Fibroblast of mammary gland (primary cell): ENCODE measurements at regions not wholly inside any gene's neighbourhood (a gene's known extent, or its start where the extent isn't known, plus 50 kb on each side); places are given as distances from the start of the nearest gene placed in this dataset.
A peak's percentile ranks its signal among the peaks of the same experiment; 100 is the strongest.
"Not testable (repeated sequence)": the region's sequence is repeated elsewhere in the genome, so short reads cannot be mapped to it uniquely, and the experiment has no call there.

ENCODE experiments used
- DNase-seq: peaks from one replicate; pipeline ENCODE4 v3.0.0-alpha.2; 2010; ENCODE audit warnings: low read depth
- H3K4me3 ChIP-seq: 2 replicates; pipeline ENCODE4 v1.5.1; 2011; ENCODE audit warnings: low read depth, mild to moderate bottlenecking, low read length, moderate library complexity; ENCODE audit not compliant: control insufficient read depth
- TF ChIP-seq, protein P1 (sequence below): conservative IDR thresholded peaks from 2 replicates; pipeline ENCODE4 v1.5.1; 2011; ENCODE audit warnings: low read depth, low read length, inconsistent platforms; ENCODE audit not compliant: control insufficient read depth, insufficient read depth

DNA sequence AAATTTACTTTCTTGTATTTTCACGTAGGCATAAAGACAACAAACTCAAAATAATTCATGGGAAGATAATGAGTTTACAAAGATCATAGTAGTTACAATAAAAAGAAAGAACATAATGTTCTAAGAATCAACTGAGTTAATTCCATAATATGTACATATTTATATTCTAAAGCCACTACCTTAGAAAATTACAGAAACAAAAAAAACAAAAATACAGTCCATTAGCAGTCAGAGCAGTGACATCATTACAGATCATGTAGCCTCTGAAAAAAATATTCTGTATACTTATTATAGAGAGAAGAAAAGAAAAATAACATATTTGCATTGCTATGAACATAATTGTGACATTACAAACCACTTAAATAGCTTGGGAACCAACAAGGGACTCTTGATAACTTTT lies 360.1 kb upstream of the RGS18 start:
- no peak for DNase-seq
- no peak overlapping the region for H3K4me3 ChIP-seq
- TF ChIP-seq, protein P1, sequence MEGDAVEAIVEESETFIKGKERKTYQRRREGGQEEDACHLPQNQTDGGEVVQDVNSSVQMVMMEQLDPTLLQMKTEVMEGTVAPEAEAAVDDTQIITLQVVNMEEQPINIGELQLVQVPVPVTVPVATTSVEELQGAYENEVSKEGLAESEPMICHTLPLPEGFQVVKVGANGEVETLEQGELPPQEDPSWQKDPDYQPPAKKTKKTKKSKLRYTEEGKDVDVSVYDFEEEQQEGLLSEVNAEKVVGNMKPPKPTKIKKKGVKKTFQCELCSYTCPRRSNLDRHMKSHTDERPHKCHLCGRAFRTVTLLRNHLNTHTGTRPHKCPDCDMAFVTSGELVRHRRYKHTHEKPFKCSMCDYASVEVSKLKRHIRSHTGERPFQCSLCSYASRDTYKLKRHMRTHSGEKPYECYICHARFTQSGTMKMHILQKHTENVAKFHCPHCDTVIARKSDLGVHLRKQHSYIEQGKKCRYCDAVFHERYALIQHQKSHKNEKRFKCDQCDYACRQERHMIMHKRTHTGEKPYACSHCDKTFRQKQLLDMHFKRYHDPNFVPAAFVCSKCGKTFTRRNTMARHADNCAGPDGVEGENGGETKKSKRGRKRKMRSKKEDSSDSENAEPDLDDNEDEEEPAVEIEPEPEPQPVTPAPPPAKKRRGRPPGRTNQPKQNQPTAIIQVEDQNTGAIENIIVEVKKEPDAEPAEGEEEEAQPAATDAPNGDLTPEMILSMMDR, result no peak

DNA sequence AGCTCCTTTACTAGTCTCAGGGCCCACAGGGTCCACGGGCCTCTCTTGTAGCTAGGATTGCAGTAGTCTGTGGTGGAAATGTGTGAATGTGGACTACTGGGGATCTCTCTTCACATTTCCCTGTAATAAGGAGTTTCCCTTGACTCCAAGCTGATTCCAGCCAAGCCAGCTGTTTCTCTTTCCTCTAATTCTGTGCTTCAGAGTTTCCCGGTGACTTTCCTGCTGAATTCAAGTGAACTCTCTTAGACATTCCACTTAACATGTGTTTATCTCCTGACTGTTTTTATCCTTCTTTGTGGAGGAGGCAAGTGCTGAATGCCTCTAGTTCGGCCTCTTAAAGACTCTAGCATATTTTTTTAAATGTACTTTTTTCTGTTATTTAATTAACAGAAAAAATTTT lies 354.0 kb upstream of the RGS18 start:
- TF ChIP-seq, protein P1, result no peak
- DNase-seq, result no peak

DNA sequence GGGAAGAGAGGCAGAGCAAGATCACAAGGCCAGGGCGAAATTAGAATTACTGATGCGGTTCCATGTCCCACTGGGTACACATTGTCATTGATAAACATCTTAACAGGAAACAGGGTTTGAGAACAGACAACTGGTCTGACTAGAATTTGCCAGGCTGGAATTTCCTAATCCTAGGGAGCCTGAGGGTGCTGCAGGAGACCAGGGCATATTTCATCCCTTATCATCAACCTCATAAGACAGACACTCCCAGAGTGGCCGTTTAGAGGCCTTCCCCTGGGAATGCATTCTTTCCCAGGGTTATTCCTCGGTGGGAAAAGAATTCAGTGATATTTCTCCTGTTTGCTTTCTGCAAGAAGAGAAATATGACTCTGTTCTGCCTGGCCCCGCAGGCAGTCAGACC lies 344.7 kb upstream of the RGS18 start:
- not testable (repeated sequence) for H3K4me3 ChIP-seq

More for the DNA sequence above, 354.0 kb upstream of the RGS18 start:
- H3K4me3 ChIP-seq, result no peak overlapping the region

DNA sequence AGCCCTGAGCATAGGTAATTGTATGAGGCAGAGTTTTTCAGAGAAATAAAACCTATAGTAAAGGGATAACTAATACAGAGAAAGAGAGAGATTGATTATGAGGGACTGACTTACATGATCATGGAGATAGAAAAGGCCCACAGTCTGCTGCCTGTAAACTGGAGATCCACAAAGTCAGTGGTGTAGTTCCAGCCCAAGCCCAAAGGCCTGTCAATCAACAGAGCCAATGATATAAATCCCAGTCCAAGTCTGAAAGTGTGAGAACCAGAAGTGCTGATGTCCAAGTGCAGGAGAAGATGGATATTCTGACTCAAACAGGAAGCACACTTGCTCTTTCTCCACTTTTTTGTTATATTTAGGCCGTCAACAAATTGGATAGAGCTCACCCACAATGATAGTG lies 340.1 kb upstream of the RGS18 start:
- no peak for DNase-seq
- TF ChIP-seq, protein P1, result no peak
- H3K4me3 ChIP-seq, result no peak overlapping the region

More for the DNA sequence above, 344.7 kb upstream of the RGS18 start:
- not testable (repeated sequence) for DNase-seq

DNA sequence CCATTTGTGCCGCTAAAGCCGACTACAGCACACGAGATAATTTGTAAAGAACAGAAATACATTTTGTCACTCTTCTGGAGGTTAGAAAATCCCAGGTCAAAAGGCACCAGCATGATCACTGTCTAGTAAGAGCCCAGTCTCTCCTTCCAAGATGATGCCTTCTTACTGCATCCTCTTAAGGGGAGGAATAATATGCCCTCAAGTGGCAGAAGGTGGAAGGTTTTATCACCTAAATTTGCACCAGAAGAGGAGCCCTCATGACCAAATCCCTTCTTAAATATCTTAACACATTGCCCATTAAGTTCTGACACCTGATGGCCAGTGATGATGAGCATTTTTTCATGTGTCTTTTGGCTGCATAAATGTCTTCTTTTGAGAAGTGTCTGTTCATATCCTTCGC lies 326.7 kb upstream of the RGS18 start:
- H3K4me3 ChIP-seq, result no peak overlapping the region
- TF ChIP-seq, protein P1, result no peak
- no peak for DNase-seq

DNA sequence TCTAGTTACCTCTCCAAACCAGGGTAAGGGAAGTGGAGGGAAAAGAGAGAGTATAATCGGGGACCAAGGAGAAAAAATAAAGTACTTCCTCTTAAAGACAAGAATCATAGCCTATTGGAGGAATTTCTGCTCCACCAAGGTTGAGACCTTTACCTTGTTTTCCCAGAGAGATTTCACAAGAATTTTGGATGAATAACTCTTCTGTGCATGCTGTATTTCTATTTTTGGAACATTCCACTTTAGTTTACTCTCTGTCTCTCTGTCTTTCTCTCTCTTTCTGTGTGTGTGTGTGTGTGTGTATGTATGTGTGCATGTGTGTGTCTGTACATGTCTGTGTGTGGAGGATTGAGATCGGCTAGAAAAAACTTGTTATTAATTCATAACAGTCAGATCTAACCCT lies 318.4 kb upstream of the RGS18 start:
- DNase-seq, result peak; percentile 2
- H3K4me3 ChIP-seq, result no peak overlapping the region
- TF ChIP-seq, protein P1, result no peak

DNA sequence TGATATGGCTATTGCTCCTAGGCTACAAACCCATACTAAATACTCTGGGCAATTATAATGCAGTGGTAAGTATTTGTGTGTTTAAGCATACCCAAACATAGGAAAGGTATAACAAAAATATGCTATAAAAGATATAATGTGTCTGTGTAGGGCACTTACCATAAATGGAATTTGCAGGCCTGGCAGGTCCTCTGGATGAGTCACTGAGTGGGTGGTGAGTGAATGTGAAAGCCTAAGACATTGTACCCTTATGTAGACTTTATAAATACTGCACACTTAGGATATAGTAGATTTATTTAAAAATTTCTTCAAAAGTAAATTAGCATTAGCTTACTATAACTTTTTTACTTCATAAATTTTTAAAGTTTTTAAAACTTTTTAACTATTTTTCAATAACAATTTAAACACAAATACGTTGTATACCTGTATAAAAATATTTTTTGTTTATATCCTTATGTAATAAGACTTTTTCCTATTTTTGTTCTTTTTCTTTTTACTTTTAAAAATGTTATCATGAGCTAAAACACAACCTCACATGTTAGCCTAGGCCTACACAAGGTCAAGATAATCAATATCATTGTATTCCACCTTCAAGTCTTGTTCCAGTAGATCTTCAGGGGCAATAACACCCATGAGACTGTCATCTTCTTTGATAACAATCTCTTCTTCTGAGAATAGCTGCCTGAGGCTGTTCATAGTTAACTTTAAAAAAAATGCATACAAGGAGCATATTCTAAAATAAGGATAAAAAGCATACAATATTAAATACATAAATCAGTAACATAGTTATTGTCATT lies 306.3 kb upstream of the RGS18 start:
- peak; percentile 18 for DNase-seq
- TF ChIP-seq, protein P1, result no peak
- H3K4me3 ChIP-seq, result no peak overlapping the region
